ENCODE measurements at regions not wholly inside any gene's neighbourhood (a gene's known extent, or its start where the extent isn't known, plus 50 kb on each side); places are given as distances from the start of the nearest gene placed in this dataset.

GRCh38 chr1:109824349-109825115 is 60.8 kb upstream of the EPS8L3 start:
- TF ChIP-seq, protein P1, sequence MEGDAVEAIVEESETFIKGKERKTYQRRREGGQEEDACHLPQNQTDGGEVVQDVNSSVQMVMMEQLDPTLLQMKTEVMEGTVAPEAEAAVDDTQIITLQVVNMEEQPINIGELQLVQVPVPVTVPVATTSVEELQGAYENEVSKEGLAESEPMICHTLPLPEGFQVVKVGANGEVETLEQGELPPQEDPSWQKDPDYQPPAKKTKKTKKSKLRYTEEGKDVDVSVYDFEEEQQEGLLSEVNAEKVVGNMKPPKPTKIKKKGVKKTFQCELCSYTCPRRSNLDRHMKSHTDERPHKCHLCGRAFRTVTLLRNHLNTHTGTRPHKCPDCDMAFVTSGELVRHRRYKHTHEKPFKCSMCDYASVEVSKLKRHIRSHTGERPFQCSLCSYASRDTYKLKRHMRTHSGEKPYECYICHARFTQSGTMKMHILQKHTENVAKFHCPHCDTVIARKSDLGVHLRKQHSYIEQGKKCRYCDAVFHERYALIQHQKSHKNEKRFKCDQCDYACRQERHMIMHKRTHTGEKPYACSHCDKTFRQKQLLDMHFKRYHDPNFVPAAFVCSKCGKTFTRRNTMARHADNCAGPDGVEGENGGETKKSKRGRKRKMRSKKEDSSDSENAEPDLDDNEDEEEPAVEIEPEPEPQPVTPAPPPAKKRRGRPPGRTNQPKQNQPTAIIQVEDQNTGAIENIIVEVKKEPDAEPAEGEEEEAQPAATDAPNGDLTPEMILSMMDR (IDR thresholded peaks at IDR 0.05) = no peak
- no peak for TF ChIP-seq POLR2A (IDR thresholded peaks at IDR 0.05)
- TF ChIP-seq POLR2AphosphoS5 (IDR thresholded peaks at IDR 0.05) = no peak
